ENCODE measurements at regions not wholly inside any gene's neighbourhood (a gene's known extent, or its start where the extent isn't known, plus 50 kb on each side); places are given as distances from the start of the nearest gene placed in this dataset.

GRCh38 chr6:137706083-137706750, 160.8 kb upstream of the TNFAIP3 start:
- Histone ChIP-seq H3K9me2 (replicated peaks; ENCODE audit: low read length) (no peaks in the 10 kb centered on the region), H3F3A (ENCODE audit: low read length, unreplicated experiment) (no peaks in the 10 kb centered on the region), H3K27me3 (ENCODE audit: low read length) (no peaks in the 10 kb centered on the region), H3K4me3 (ENCODE audit: low read length) (no peak overlapping the region), H3K9me3 (ENCODE audit: low read length) (no peaks in the 10 kb centered on the region), H3K79me2 (ENCODE audit: low read length) (no peaks in the 10 kb centered on the region), H2AFZ (ENCODE audit: low read length) (no peak overlapping the region), H3K36me3 (ENCODE audit: low read depth, low read length) (no peaks in the 10 kb centered on the region), H3K4me2 (ENCODE audit: low read length) (no peak overlapping the region), H4K20me1 (ENCODE audit: low read length) (no peaks in the 10 kb centered on the region), H3K9ac (ENCODE audit: low read length) (no peak overlapping the region), H3K27ac (ENCODE audit: low read length) (no peak overlapping the region), H3K4me1 (ENCODE audit: insufficient read depth, low read length) (peaks cover 32% of the 10 kb centered on the region)
- CTCF ChIA-PET: no interaction called here
- TF ChIP-seq CTCF (conservative IDR thresholded peaks at IDR 0.05; ENCODE audit: low read depth, low read length): no peak
- TF ChIP-seq EZH2 (IDR thresholded peaks at IDR 0.05; ENCODE audit: low read length, unreplicated experiment): no peak
- TF ChIP-seq EZH2phosphoT487 (IDR thresholded peaks at IDR 0.05; ENCODE audit: borderline replicate concordance, low read length): no peak
- no TSS peak for BruUV-seq (replicated peaks)
- POLR2A ChIA-PET (ENCODE audit: unreplicated experiment): no interaction called here
- intact Hi-C loops (cut with micrococcal nuclease): loop anchor here (5.0 kb wide), 2 partner anchors 101 to 401 kb away; partner anchors contain the start of gene PERP
- DNase-seq (no peak), ATAC-seq (no peak)

DNA sequence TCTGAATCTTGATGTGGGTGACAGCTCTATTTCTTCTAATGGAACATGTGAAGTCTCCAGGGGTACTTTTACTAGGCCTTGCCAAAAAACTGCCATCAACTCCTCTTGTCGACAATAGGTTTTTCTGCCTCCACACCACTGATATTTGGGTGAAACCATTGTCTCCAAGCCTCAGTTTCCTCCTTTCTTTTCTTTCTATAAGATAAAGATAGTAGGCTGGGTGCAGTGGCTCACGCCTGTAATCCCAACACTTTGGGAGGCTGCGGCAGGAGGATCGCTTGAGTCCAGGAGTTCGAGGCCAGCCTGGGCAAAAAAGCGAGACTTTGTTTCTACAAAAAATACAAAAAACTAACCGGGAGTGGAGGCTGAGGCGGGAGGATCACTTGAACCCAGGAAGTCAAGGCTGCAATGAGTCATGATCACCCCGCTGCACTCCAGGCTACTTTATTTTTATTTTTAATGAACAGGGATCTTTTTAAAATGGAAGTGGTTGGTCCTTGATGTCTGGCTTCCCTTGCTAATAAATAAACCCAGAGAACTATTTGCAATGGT, 159.9 kb upstream of the TNFAIP3 start:
- no peak overlapping the region for H3K9ac ChIP-seq (ENCODE audit: low read length)
- H4K20me1 ChIP-seq (ENCODE audit: low read length): no peaks in the 10 kb centered on the region
- H3K79me2 ChIP-seq (ENCODE audit: low read length): no peaks in the 10 kb centered on the region
- H3K4me3 ChIP-seq (ENCODE audit: low read length): no peak overlapping the region
- POLR2A ChIA-PET (ENCODE audit: unreplicated experiment): no interaction called here
- no peak overlapping the region for H3K27ac ChIP-seq (ENCODE audit: low read length)
- no peaks in the 10 kb centered on the region for H3K27me3 ChIP-seq (ENCODE audit: low read length)
- H2AFZ ChIP-seq (ENCODE audit: low read length): no peak overlapping the region
- H3K36me3 ChIP-seq (ENCODE audit: low read depth, low read length): no peaks in the 10 kb centered on the region
- ATAC-seq (no peak), DNase-seq (no peak)
- TF ChIP-seq CTCF (conservative IDR thresholded peaks at IDR 0.05; ENCODE audit: low read depth, low read length) (no peak), EZH2phosphoT487 (IDR thresholded peaks at IDR 0.05; ENCODE audit: borderline replicate concordance, low read length) (no peak), EZH2 (IDR thresholded peaks at IDR 0.05; ENCODE audit: low read length, unreplicated experiment) (no peak)
- intact Hi-C loops (cut with micrococcal nuclease): loop anchor here (5.0 kb wide), 2 partner anchors 100 to 400 kb away; partner anchors contain the start of gene PERP
- H3K9me3 ChIP-seq (ENCODE audit: low read length): no peaks in the 10 kb centered on the region
- no peak overlapping the region for H3K4me2 ChIP-seq (ENCODE audit: low read length)
- CTCF ChIA-PET: no interaction called here
- H3K4me1 ChIP-seq (ENCODE audit: insufficient read depth, low read length): peaks cover 32% of the 10 kb centered on the region
- no peaks in the 10 kb centered on the region for H3F3A ChIP-seq (ENCODE audit: low read length, unreplicated experiment)
- no TSS peak for BruUV-seq (replicated peaks)
- no peaks in the 10 kb centered on the region for H3K9me2 ChIP-seq (replicated peaks; ENCODE audit: low read length)

Measured in PC-3 (cell line).